ENCODE measurements at regions not wholly inside any gene's neighbourhood (a gene's known extent, or its start where the extent isn't known, plus 50 kb on each side); places are given as distances from the start of the nearest gene placed in this dataset.

GRCh38 chr1:58032611-58033073 lies 513.9 kb downstream of the OMA1 start:
- DNase-seq (ENCODE audit: low spot score in 2 of 2) (no peak), FAIRE-seq (no peak)

- FAIRE-seq = no peak
- no peak for DNase-seq (ENCODE audit: low spot score in 2 of 2)
Measured at GRCh38 chr1:58031416-58031815, 515.1 kb downstream of the OMA1 start.

GRCh38 chr1:58030456-58030855 lies 516.1 kb downstream of the OMA1 start:
- FAIRE-seq (no peak), DNase-seq (ENCODE audit: low spot score in 2 of 2) (no peak)

- DNase-seq (ENCODE audit: low spot score in 2 of 2) (no peak), FAIRE-seq (no peak)
Measured at GRCh38 chr1:58017641-58018040, 528.9 kb downstream of the OMA1 start.

GRCh38 chr1:58013237-58013636 lies 533.3 kb downstream of the OMA1 start:
- FAIRE-seq (no peak), DNase-seq (ENCODE audit: low spot score in 2 of 2) (no peak)

GRCh38 chr1:58011978-58012377 lies 534.5 kb downstream of the OMA1 start:
- DNase-seq (ENCODE audit: low spot score in 2 of 2) (no peak), FAIRE-seq (no peak)

GRCh38 chr1:58006421-58007046 lies 540.0 kb downstream of the OMA1 start:
- no peak for DNase-seq (ENCODE audit: low spot score in 2 of 2)
- no peak for FAIRE-seq

- DNase-seq (ENCODE audit: low spot score in 2 of 2) (no peak), FAIRE-seq (no peak)
Measured at GRCh38 chr1:58005212-58005611, 541.3 kb downstream of the OMA1 start.

- FAIRE-seq (no peak), DNase-seq (ENCODE audit: low spot score in 2 of 2) (no peak)
Measured at GRCh38 chr1:58003988-58004387, 542.5 kb downstream of the OMA1 start.

GRCh38 chr1:58003059-58003458 lies 543.5 kb downstream of the OMA1 start:
- DNase-seq (ENCODE audit: low spot score in 2 of 2) (no peak), FAIRE-seq (no peak)

- no peak for FAIRE-seq
- no peak for DNase-seq (ENCODE audit: low spot score in 2 of 2)
Measured at GRCh38 chr1:58000821-58001220, 545.7 kb downstream of the OMA1 start.

- DNase-seq (ENCODE audit: low spot score in 2 of 2) (no peak), FAIRE-seq (no peak)
Measured at GRCh38 chr1:58000116-58000515, 546.4 kb downstream of the OMA1 start.

- DNase-seq (ENCODE audit: low spot score in 2 of 2) = no peak
Measured at GRCh38 chr1:57996400-57996799, 550.1 kb downstream of the OMA1 start.

GRCh38 chr1:57991289-57991688 lies 555.2 kb downstream of the OMA1 start:
- DNase-seq (ENCODE audit: low spot score in 2 of 2) (no peak), FAIRE-seq (no peak)

More at GRCh38 chr1:57996400-57996799, 550.1 kb downstream of the OMA1 start:
- FAIRE-seq = no peak

GRCh38 chr1:57989877-57990276 lies 556.6 kb downstream of the OMA1 start:
- FAIRE-seq = no peak
- no peak for DNase-seq (ENCODE audit: low spot score in 2 of 2)

GRCh38 chr1:57987523-57987922 lies 559.0 kb downstream of the OMA1 start:
- DNase-seq (ENCODE audit: low spot score in 2 of 2) (no peak), FAIRE-seq (no peak)

GRCh38 chr1:57986432-57986831 lies 560.1 kb downstream of the OMA1 start:
- FAIRE-seq (no peak), DNase-seq (ENCODE audit: low spot score in 2 of 2) (no peak)

- DNase-seq (ENCODE audit: low spot score in 2 of 2) (no peak), FAIRE-seq (no peak)
Measured at GRCh38 chr1:57984277-57984676, 560.4 kb upstream of the DAB1 start.

GRCh38 chr1:57983441-57983840 lies 559.6 kb upstream of the DAB1 start:
- DNase-seq (ENCODE audit: low spot score in 2 of 2) = no peak
- no peak for FAIRE-seq

- no peak for FAIRE-seq
- no peak for DNase-seq (ENCODE audit: low spot score in 2 of 2)
Measured at GRCh38 chr1:57982852-57983251, 559.0 kb upstream of the DAB1 start.

- no peak for FAIRE-seq
- DNase-seq (ENCODE audit: low spot score in 2 of 2) = no peak
Measured at GRCh38 chr1:57976216-57976615, 552.4 kb upstream of the DAB1 start.

GRCh38 chr1:57968321-57968720 lies 544.5 kb upstream of the DAB1 start:
- no peak for DNase-seq (ENCODE audit: low spot score in 2 of 2)
- no peak for FAIRE-seq
